T-helper 17 cell (primary cell): ENCODE measurements at regions not wholly inside any gene's neighbourhood (a gene's known extent, or its start where the extent isn't known, plus 50 kb on each side); places are given as distances from the start of the nearest gene placed in this dataset.
"Not testable (repeated sequence)": the region's sequence is repeated elsewhere in the genome, so short reads cannot be mapped to it uniquely, and the experiment has no call there.

Experiments
- ATAC-seq: fragments of 150-1000 bp; cut with Tn5 transposase; 2 replicates; pipeline ENCODE4 v1.10.0; 2021; ENCODE audit warnings: mild to moderate bottlenecking, moderate library complexity
- DNase-seq, 3 donors: peaks; one replicate each; pipeline versions ENCODE4 v3.0.0 to v3.0.0-alpha.2; 2020 to 2021
- H3K9me3 ChIP-seq: one replicate; pipeline ENCODE4 v1.7.0; 2013; ENCODE audit warnings: low read length, mild to moderate bottlenecking; ENCODE audit not compliant: control insufficient read depth, poor library complexity, severe bottlenecking
- H3K27ac Mint-ChIP-seq: one replicate; pipeline ENCODE4 v1.8.0; 2022; ENCODE audit warnings: mild to moderate bottlenecking, moderate library complexity, mixed read lengths
- H3K27me3 Mint-ChIP-seq: one replicate; pipeline ENCODE4 v1.8.0; 2022; ENCODE audit warnings: mixed read lengths
- H3K36me3 Mint-ChIP-seq: one replicate; pipeline ENCODE4 v1.8.0; 2022; ENCODE audit warnings: low read depth, mixed read lengths
- H3K4me1 Mint-ChIP-seq: one replicate; pipeline ENCODE4 v1.8.0; 2022; ENCODE audit warnings: mild to moderate bottlenecking, mixed read lengths
- H3K4me3 Mint-ChIP-seq: one replicate; pipeline ENCODE4 v1.8.0; 2022; ENCODE audit warnings: mild to moderate bottlenecking, moderate library complexity, mixed read lengths

DNA sequence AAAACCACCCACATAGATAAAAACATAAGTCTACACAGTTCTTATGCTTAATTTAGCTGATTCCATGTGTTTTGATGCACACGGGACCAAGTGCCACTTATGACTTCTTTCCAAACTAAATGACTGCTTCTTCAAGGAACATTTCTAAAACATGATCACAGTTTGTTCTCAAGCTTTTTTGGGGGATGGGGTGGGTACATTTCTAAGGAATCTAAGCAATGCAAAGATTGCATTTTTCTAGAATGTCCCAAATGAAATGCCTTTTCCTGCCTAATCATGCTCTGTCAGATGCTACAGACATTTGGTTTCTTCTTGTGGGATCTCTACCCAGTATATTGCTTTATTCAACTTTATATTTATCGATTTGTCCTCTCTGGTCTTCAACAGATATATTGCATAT, 496.8 kb upstream of the JAG1 start:
- no peak for ATAC-seq
- DNase-seq: no peak
- no peaks in the 10 kb centered on the region for H3K4me1 Mint-ChIP-seq
- H3K27me3 Mint-ChIP-seq: no peaks in the 10 kb centered on the region
- no peak overlapping the region for H3K27ac Mint-ChIP-seq
- no peaks in the 10 kb centered on the region for H3K9me3 ChIP-seq
- no peak overlapping the region for H3K4me3 Mint-ChIP-seq
- no peaks in the 10 kb centered on the region for H3K36me3 Mint-ChIP-seq

DNA sequence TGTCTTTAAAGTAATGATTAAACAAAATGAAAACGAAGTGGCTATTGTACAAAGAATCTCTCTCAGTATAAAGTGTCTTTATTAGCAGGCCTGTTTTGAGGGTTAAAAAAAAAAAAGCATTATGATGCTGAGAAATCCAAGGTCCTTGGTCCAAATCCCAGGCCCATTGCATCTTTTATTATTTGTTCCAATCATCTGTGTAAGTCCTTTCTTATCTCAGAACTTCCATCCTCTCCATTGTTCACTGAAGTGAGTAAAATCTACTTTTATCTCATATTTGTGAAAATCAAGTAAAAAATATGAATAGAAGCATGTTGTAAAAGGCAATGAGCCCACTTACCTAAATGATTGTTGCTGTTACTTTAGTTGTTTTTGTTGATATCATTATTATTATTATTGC, 499.1 kb upstream of the JAG1 start:
- no peaks in the 10 kb centered on the region for H3K9me3 ChIP-seq
- DNase-seq: no peak
- Mint-ChIP-seq H3K4me3 (no peak overlapping the region), H3K4me1 (no peaks in the 10 kb centered on the region), H3K27me3 (no peaks in the 10 kb centered on the region), H3K27ac (no peak overlapping the region), H3K36me3 (no peaks in the 10 kb centered on the region)
- ATAC-seq: no peak

DNA sequence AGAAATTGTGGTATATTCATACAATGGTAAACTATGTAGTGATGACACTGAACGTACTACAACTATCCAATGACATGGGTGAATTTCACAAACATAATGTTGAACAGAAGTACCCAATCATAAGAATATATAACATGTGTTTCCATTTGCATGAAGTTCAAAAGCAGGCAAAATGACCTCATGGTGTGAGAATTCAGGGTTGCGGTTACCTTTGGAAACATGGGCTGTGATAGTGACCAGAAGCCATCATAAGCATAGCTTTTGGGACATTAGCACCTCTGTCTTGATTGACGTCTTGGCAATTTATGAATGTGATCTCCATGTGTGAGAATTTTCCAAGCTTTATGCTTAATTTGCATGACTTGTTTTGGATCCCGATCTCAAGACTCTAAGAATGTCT, 500.1 kb upstream of the JAG1 start:
- H3K27ac Mint-ChIP-seq: no peak overlapping the region
- no peak for ATAC-seq
- no peaks in the 10 kb centered on the region for H3K9me3 ChIP-seq
- H3K4me3 Mint-ChIP-seq: no peak overlapping the region
- no peak for DNase-seq
- no peaks in the 10 kb centered on the region for H3K4me1 Mint-ChIP-seq
- H3K36me3 Mint-ChIP-seq: no peaks in the 10 kb centered on the region
- no peaks in the 10 kb centered on the region for H3K27me3 Mint-ChIP-seq

DNA sequence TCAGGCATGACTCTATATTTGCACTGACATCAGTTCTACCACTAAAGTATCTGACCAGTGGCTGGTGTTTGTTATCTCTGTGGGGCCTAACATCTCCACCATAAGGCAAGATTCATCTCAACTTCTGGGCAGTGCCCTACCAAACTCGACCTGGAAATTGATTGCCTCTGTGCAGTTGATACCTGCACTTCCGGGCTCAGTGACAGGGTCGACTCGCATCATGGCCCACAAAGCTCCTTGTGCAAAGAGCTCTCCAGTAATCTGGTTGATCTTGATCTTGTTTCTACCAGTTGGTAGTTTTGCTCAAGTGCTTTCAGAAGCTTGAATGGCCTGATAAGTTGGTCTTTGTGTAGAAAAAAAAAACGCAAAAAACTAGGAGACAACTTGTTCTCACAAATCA, 501.1 kb upstream of the JAG1 start:
- H3K9me3 ChIP-seq: no peaks in the 10 kb centered on the region
- no peak overlapping the region for H3K4me3 Mint-ChIP-seq
- H3K27ac Mint-ChIP-seq: no peak overlapping the region
- H3K4me1 Mint-ChIP-seq: no peaks in the 10 kb centered on the region
- no peaks in the 10 kb centered on the region for H3K36me3 Mint-ChIP-seq
- no peak for DNase-seq
- H3K27me3 Mint-ChIP-seq: no peaks in the 10 kb centered on the region
- no peak for ATAC-seq

DNA sequence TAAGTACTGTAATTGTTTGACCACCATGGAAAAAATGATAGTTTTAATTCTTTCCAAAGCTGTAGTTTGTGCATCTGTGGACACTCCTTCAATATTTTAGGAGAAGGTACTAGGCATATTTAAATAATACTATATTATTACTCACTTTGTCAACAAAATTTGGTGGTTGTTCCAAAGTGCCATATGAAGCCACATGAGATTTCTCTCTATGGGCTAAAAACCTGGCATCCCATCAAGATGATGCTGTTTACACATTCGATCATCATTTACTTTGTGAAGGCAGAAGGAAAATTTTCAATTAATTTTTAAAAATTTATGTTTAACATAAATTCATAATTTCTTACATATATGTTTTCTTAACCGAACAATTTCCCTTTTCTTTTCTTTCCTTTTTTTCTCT, 502.6 kb upstream of the JAG1 start:
- DNase-seq (no peak), ATAC-seq (no peak)
- no peaks in the 10 kb centered on the region for H3K9me3 ChIP-seq
- H3K27ac Mint-ChIP-seq: no peak overlapping the region
- H3K4me3 Mint-ChIP-seq: no peak overlapping the region
- H3K36me3 Mint-ChIP-seq: no peaks in the 10 kb centered on the region
- no peaks in the 10 kb centered on the region for H3K27me3 Mint-ChIP-seq
- H3K4me1 Mint-ChIP-seq: no peaks in the 10 kb centered on the region

DNA sequence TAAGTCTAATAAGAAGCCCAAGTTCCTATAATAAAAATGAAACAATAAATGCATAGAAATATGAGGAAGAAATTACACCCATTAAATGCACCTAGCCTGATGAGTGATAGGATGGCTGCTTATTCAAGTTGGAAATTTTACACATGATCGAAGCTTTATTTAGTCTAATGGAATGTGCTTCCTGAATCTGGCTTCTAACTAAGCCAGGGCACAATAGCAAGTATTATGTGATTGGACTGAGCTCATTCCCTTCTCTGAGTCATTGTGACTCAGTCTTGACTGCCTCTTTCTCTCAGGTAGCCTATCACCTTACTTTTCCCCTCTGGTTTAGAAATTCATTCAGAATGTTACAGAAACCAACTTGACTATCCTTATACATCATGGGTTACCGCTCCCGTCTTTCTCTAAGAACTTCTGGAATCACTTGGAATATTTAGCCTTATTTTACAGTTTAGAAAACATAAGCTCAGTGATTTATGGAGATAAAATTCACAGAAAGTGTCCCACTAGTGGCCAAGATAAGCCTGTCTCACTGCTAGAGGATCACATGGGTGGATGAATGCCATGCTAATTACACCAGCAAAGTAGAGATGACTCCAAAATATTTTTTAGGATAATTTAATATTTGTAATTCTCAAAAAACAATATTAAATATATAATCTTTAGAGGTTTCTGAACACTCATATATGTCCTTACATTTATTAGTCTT, 505.3 kb upstream of the JAG1 start:
- no peaks in the 10 kb centered on the region for H3K9me3 ChIP-seq
- no peaks in the 10 kb centered on the region for H3K27me3 Mint-ChIP-seq
- H3K27ac Mint-ChIP-seq: no peak overlapping the region
- H3K4me1 Mint-ChIP-seq: no peaks in the 10 kb centered on the region
- ATAC-seq (no peak), DNase-seq (no peak)
- no peaks in the 10 kb centered on the region for H3K36me3 Mint-ChIP-seq
- H3K4me3 Mint-ChIP-seq: no peak overlapping the region

DNA sequence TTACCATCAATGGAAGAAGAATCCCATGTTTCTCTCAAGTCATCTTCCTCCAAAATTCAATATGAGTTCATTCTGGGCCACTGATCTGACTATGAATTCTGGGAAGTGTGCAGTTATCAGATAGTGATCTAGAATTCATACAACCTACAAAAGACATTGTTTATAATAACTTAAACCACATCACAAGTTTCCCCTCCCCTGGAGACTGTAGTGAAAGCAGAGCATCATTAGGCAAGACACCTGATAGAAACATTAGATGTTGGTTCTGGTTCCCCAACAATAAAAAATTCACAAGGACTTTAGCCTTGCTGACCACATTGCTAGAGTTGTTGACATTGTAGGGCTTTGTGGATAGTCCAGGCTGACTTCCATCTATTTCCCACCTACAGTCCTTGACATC, 506.4 kb upstream of the JAG1 start:
- H3K9me3 ChIP-seq: no peaks in the 10 kb centered on the region
- no peak for DNase-seq
- H3K27ac Mint-ChIP-seq: no peak overlapping the region
- H3K4me3 Mint-ChIP-seq: no peak overlapping the region
- H3K4me1 Mint-ChIP-seq: no peaks in the 10 kb centered on the region
- H3K36me3 Mint-ChIP-seq: no peaks in the 10 kb centered on the region
- H3K27me3 Mint-ChIP-seq: no peaks in the 10 kb centered on the region
- ATAC-seq: no peak

DNA sequence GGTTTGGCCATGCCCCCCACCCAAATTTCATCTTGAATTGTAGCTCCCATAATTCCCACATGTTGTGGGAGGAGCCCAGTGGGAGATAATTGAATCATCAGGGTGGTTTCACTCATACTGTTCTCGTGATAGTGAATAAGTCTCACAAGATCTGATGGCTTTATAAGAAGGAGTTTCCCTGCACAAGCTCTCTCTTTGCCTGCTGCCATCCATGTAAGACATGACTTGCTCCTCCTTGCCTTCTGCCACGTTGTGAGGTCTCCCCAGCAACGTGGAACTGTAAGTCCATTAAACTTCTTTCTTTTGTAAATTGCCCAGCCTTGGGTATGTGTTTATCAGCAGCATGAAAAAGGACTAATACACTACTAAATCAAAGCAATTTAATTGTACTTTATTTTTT, 507.3 kb upstream of the JAG1 start:
- not testable (repeated sequence) for H3K4me3 Mint-ChIP-seq, ATAC-seq, H3K27me3 Mint-ChIP-seq, H3K9me3 ChIP-seq, H3K27ac Mint-ChIP-seq, DNase-seq, H3K36me3 Mint-ChIP-seq, H3K4me1 Mint-ChIP-seq

DNA sequence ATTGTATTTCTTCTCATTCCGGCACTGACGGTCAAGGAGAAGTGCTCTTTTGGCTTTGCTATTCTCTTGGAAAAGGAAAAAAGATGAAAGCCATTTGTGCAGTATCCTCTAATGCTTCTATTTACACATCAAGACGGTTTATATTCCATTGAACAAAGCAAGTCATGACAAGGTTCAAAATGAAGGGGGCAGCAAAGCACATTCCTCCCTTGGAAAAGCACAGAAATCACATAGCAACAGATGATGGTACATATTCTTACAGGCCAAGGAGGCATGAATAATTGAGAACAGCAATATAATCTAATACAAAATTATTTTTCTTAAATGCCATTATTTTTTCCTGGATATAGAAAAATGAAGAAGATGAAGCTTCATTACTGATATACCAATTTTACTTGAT, 508.2 kb upstream of the JAG1 start:
- Mint-ChIP-seq H3K4me1 (no peaks in the 10 kb centered on the region), H3K4me3 (no peak overlapping the region), H3K27ac (no peak overlapping the region), H3K27me3 (no peaks in the 10 kb centered on the region), H3K36me3 (no peaks in the 10 kb centered on the region)
- no peaks in the 10 kb centered on the region for H3K9me3 ChIP-seq
- DNase-seq (no peak), ATAC-seq (no peak)

DNA sequence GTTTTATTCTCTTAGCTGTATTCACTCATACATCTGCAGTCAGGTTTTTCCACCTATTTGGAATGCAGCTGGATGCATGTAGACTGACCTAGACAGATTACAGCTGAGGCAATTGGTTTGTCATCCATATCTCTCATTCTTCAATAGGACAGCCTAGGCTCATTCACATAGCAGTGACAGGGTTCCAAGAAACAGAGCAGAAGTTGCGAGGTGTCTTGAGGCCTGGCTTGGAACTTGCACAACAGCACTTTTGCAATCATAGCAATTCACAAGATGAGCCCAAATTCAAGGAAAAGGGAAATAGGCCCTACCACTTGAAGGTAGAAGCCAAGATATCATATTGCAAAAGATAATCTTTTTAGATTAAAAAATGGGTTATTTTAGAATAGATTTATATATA, 508.9 kb upstream of the JAG1 start:
- Mint-ChIP-seq H3K27me3 (no peaks in the 10 kb centered on the region), H3K4me1 (no peaks in the 10 kb centered on the region), H3K36me3 (no peaks in the 10 kb centered on the region), H3K4me3 (no peak overlapping the region), H3K27ac (no peak overlapping the region)
- no peaks in the 10 kb centered on the region for H3K9me3 ChIP-seq
- no peak for ATAC-seq
- no peak for DNase-seq

DNA sequence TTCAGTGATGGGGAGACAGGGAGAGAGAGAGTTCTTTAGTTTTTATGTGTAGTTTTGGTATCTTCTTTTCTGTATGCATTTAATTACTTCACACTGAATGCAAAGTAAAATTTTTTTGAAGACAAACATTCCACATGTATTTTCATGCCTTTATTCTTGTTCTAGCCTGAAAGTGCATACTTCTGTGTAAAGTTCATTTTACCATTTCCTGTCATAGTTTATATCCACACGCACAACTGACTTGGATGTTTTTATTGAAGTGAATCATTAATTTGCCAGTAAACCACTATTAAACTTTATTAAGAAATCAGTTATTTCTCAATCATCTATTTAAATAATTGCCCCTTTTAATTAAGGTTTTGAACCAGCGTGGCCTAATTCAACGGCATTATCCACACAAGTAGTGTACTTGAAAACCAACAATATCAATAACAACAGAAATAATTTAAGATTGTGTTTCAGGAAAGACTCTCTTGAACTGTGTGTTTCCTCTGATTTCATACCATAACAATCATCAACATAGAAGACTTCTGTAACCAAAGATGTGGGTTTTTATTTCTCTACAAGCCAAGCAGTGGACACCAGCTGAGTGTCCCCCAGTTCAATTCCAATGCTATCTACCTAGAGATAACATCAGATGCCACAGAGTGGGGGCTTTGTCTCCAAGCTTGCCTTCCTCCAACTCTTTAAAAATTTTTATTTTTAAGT, 512.7 kb upstream of the JAG1 start:
- Mint-ChIP-seq H3K36me3 (no peaks in the 10 kb centered on the region), H3K27ac (no peak overlapping the region), H3K4me3 (no peak overlapping the region), H3K27me3 (no peaks in the 10 kb centered on the region), H3K4me1 (no peaks in the 10 kb centered on the region)
- ATAC-seq: no peak
- DNase-seq: no peak
- H3K9me3 ChIP-seq: no peaks in the 10 kb centered on the region

DNA sequence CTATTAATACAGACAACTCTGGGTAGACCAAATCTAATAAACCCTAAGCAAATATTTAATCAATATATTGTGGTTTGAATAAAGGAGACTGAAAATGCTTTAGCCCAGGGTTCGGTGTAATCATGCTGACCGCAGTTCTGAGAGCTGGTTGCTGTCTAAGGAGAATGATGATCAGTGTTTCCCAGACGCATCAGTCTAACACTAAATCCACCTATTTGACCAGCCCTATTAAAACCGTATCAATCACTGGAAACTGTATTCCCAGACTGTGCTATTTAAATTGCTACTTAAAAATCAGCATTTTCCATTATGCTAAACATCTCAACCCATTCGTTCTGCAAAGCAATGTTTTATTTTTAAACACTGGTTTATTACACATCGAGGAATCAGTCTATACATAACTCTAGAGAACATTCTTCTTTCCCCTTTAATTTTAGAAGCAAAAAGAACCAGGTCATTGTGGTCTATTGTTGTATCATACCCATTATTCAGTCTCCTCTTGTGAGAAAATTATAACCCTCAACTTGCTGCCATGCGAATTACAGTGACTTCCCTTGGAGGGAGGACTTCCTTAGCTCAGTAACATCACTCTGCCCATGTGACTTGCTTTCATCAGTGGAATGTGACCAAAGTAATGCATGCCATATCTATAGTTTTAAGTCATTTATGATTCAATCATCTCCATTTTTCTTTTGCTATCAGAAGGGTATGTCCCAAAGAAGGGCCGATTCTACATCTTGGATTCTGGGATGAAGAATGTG, 515.2 kb upstream of the JAG1 start:
- no peak overlapping the region for H3K27ac Mint-ChIP-seq

DNA sequence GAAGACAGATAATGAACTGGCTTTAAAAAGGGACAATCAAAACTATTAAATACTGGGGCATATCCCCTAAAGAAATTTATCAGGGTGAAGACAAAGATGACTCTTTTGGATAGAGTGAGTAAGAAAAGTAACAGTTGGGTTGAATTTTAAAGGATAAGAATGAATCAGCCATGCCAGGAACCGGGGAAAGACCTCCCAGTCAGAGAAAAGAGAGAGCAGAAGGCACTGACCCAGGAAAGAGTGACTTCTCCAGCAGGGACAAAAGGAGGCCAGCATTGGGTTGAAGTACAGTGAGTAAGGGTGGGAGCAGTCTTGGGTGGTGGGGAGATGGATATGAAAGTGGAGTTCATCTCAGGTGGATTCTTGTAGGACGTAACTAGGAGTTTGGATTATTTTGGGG, 516.9 kb upstream of the JAG1 start:
- no peaks in the 10 kb centered on the region for H3K4me1 Mint-ChIP-seq
- ATAC-seq: no peak
- H3K4me3 Mint-ChIP-seq: no peak overlapping the region
- H3K27me3 Mint-ChIP-seq: no peaks in the 10 kb centered on the region
- no peak overlapping the region for H3K27ac Mint-ChIP-seq
- no peak for DNase-seq
- H3K36me3 Mint-ChIP-seq: no peaks in the 10 kb centered on the region
- no peaks in the 10 kb centered on the region for H3K9me3 ChIP-seq

More for the DNA sequence above, 515.2 kb upstream of the JAG1 start:
- ATAC-seq (no peak), DNase-seq (no peak)
- H3K36me3 Mint-ChIP-seq: no peaks in the 10 kb centered on the region
- no peaks in the 10 kb centered on the region for H3K4me1 Mint-ChIP-seq
- no peak overlapping the region for H3K4me3 Mint-ChIP-seq
- H3K9me3 ChIP-seq: no peaks in the 10 kb centered on the region
- no peaks in the 10 kb centered on the region for H3K27me3 Mint-ChIP-seq
